ENCODE measurements at regions not wholly inside any gene's neighbourhood (a gene's known extent, or its start where the extent isn't known, plus 50 kb on each side); places are given as distances from the start of the nearest gene placed in this dataset.

DNA sequence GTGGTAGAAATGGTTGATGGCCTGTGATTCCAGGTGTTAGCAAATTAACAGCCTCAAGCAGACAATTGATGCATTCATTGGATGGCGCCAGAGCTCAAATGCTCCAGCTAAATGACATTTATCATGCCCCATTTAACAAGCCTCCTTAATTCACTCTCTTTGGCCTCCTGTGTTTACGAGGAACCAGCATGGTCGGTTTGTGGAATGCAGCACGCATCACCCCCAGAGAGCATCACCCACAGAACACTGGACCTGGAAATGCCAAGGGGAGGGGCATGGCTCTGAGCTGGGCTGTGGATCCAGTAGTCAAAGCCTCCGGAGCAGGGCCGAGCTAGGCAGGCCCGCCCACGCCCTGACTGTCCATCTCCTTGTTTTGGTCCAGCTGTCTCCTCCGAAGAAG is 434.0 kb downstream of the GADD45G start:
- H4K20me1 ChIP-seq (ENCODE audit: insufficient read depth, low read length): no peaks in the 10 kb centered on the region
- no peak overlapping the region for H2AFZ ChIP-seq (ENCODE audit: low read length)
- TF ChIP-seq, protein P1, sequence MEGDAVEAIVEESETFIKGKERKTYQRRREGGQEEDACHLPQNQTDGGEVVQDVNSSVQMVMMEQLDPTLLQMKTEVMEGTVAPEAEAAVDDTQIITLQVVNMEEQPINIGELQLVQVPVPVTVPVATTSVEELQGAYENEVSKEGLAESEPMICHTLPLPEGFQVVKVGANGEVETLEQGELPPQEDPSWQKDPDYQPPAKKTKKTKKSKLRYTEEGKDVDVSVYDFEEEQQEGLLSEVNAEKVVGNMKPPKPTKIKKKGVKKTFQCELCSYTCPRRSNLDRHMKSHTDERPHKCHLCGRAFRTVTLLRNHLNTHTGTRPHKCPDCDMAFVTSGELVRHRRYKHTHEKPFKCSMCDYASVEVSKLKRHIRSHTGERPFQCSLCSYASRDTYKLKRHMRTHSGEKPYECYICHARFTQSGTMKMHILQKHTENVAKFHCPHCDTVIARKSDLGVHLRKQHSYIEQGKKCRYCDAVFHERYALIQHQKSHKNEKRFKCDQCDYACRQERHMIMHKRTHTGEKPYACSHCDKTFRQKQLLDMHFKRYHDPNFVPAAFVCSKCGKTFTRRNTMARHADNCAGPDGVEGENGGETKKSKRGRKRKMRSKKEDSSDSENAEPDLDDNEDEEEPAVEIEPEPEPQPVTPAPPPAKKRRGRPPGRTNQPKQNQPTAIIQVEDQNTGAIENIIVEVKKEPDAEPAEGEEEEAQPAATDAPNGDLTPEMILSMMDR (IDR thresholded peaks at IDR 0.05; ENCODE audit: extremely low read depth, low read depth, low read length): no peak
- H3K4me2 ChIP-seq (ENCODE audit: insufficient read depth, low read length): no peak overlapping the region
- H3K79me2 ChIP-seq (ENCODE audit: insufficient read depth, low read length): no peaks in the 10 kb centered on the region
- no peaks in the 10 kb centered on the region for H3K36me3 ChIP-seq (ENCODE audit: insufficient read depth, low read length)
- H3K27ac ChIP-seq (ENCODE audit: low read depth, low read length): no peak overlapping the region
- no peak overlapping the region for H3K4me3 ChIP-seq (ENCODE audit: insufficient read depth, low read length)
- H3K4me1 ChIP-seq (ENCODE audit: insufficient read depth, low read length): no peaks in the 10 kb centered on the region
- H3K27me3 ChIP-seq (ENCODE audit: insufficient read depth, low read length): no peaks in the 10 kb centered on the region
- no peak for DNase-seq (ENCODE audit: insufficient read length, low spot score, missing footprints)
- no peaks in the 10 kb centered on the region for H3K9me3 ChIP-seq (ENCODE audit: low read depth, low read length)

DNA sequence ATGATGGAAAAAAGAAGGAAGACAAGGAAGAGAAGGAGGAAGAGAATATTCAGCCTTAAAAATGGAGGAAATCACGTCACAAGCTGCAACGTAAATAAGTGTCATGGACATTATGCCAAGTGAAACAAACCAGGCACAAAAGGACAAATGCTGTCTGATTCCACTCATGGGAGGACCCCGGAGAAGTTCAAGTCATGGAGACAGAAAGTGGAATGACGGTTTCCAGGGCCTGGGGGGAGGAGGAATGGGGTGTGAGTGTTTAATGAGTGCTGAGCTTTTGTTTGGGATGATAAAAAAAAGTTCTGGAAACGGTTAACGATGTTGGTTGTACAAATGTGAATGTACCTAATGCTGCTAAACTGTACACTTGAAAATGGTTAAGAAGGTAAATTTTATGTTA is 439.5 kb downstream of the GADD45G start:
- H3K4me3 ChIP-seq (ENCODE audit: insufficient read depth, low read length): no peak overlapping the region
- H3K36me3 ChIP-seq (ENCODE audit: insufficient read depth, low read length): no peaks in the 10 kb centered on the region
- H3K4me1 ChIP-seq (ENCODE audit: insufficient read depth, low read length): no peaks in the 10 kb centered on the region
- no peak overlapping the region for H3K27ac ChIP-seq (ENCODE audit: low read depth, low read length)
- no peaks in the 10 kb centered on the region for H3K79me2 ChIP-seq (ENCODE audit: insufficient read depth, low read length)
- H3K9me3 ChIP-seq (ENCODE audit: low read depth, low read length): no peaks in the 10 kb centered on the region
- no peaks in the 10 kb centered on the region for H4K20me1 ChIP-seq (ENCODE audit: insufficient read depth, low read length)
- no peak overlapping the region for H2AFZ ChIP-seq (ENCODE audit: low read length)
- TF ChIP-seq, protein P1 (IDR thresholded peaks at IDR 0.05; ENCODE audit: extremely low read depth, low read depth, low read length): no peak
- no peaks in the 10 kb centered on the region for H3K27me3 ChIP-seq (ENCODE audit: insufficient read depth, low read length)
- no peak overlapping the region for H3K4me2 ChIP-seq (ENCODE audit: insufficient read depth, low read length)
- no peak for DNase-seq (ENCODE audit: insufficient read length, low spot score, missing footprints)

DNA sequence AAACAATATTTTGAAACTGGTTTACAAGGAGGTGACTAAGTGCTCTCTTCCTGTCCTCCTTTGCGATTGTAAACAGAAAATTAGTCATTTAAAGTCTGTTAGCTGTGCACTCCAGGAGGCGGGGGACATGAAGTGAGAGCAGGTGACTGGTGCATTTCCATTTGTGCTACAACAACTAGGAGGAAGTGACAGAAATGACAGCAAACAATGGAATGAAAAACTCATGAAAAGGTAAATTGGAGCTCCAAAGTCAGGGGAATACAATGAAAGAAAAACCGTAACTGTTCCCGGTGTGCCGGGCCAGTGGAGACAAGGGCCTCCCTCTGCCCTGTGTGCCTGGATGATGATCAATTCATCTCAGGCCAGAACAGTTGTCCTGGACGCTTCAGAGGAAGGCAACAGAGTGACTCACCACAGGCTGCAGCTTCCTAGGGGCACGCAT is 439.9 kb downstream of the GADD45G start:
- H3K27ac ChIP-seq (ENCODE audit: low read depth, low read length): no peak overlapping the region
- TF ChIP-seq, protein P1 (IDR thresholded peaks at IDR 0.05; ENCODE audit: extremely low read depth, low read depth, low read length): no peak
- H3K27me3 ChIP-seq (ENCODE audit: insufficient read depth, low read length): no peaks in the 10 kb centered on the region
- no peak for DNase-seq (ENCODE audit: insufficient read length, low spot score, missing footprints)
- H3K4me1 ChIP-seq (ENCODE audit: insufficient read depth, low read length): no peaks in the 10 kb centered on the region
- H3K4me2 ChIP-seq (ENCODE audit: insufficient read depth, low read length): no peak overlapping the region
- no peaks in the 10 kb centered on the region for H3K36me3 ChIP-seq (ENCODE audit: insufficient read depth, low read length)
- no peaks in the 10 kb centered on the region for H3K79me2 ChIP-seq (ENCODE audit: insufficient read depth, low read length)
- H3K4me3 ChIP-seq (ENCODE audit: insufficient read depth, low read length): no peak overlapping the region
- no peaks in the 10 kb centered on the region for H4K20me1 ChIP-seq (ENCODE audit: insufficient read depth, low read length)
- no peaks in the 10 kb centered on the region for H3K9me3 ChIP-seq (ENCODE audit: low read depth, low read length)
- no peak overlapping the region for H2AFZ ChIP-seq (ENCODE audit: low read length)

DNA sequence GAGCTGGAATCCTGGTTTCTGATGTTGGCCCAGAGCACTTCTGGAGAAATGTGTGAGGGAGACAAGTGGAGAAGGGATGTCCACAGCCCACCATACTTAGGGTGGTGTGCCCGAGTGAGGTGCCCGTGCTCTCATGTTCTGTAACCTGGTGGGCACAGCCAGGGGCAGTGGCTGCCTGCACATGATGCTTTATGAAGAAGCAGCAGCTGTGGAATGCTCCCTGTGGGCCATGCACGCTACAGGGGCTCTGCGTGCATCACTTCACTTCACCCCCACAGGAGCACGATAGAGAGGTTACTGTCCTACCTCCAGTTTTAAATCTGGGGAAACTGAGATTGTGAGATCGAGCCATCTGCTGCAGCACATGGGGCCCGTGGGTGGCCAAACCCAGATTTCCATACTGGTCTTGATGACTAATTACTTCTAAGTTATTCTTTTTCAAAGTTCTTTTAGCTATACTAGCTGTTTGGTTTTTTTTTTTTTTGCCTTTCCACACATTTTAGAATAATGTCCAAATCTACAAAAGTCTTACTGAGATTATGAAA is 441.6 kb downstream of the GADD45G start:
- Histone ChIP-seq H3K79me2 (ENCODE audit: insufficient read depth, low read length) (no peaks in the 10 kb centered on the region), H3K4me2 (ENCODE audit: insufficient read depth, low read length) (no peak overlapping the region), H2AFZ (ENCODE audit: low read length) (no peak overlapping the region), H3K27ac (ENCODE audit: low read depth, low read length) (no peak overlapping the region), H3K9me3 (ENCODE audit: low read depth, low read length) (no peaks in the 10 kb centered on the region), H3K27me3 (ENCODE audit: insufficient read depth, low read length) (no peaks in the 10 kb centered on the region), H3K4me3 (ENCODE audit: insufficient read depth, low read length) (no peak overlapping the region), H4K20me1 (ENCODE audit: insufficient read depth, low read length) (no peaks in the 10 kb centered on the region), H3K4me1 (ENCODE audit: insufficient read depth, low read length) (no peaks in the 10 kb centered on the region), H3K36me3 (ENCODE audit: insufficient read depth, low read length) (no peaks in the 10 kb centered on the region)
- TF ChIP-seq, protein P1 (IDR thresholded peaks at IDR 0.05; ENCODE audit: extremely low read depth, low read depth, low read length): no peak
- no peak for DNase-seq (ENCODE audit: insufficient read length, low spot score, missing footprints)
